ENCODE measurements at regions not wholly inside any gene's neighbourhood (a gene's known extent, or its start where the extent isn't known, plus 50 kb on each side); places are given as distances from the start of the nearest gene placed in this dataset.

DNA sequence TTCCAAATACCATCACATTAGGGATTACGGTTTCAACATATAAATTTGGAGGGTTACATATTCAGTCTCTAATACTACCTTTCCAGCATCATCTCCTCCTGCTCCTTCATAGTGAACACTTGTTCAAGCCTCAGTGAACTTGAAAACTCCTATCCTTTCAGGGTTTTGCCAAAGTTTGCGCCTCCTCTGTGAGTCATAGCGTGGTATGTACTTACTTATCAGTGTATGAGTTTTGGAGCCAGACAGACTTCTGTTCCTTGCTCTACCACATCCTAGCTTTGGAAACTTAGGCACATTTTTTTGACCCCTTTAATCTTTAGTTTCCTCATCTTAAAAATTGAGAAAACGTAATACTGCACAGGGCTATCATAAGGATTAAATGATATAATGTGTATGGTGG, 160.1 kb upstream of the ZC3H12C start:
- FAIRE-seq: no peak
- BruUV-seq (replicated peaks): no TSS peak
- CTCF ChIA-PET (ENCODE audit: low intra/inter-chr PET ratio, low total read pairs): no interaction called here

More for the DNA sequence above, 160.1 kb upstream of the ZC3H12C start:
- H3K36me3 ChIP-seq (replicated peaks in 1 of 2; ENCODE audit: control insufficient read depth in 1 of 2, insufficient read depth in 2 of 2, low read length in 2 of 2): no peaks in the 10 kb centered on the region
- TF ChIP-seq RBAK (CRISPR knock-in tag; IDR thresholded peaks at IDR 0.05): no peak
- TF ChIP-seq PHB2 (IDR thresholded peaks at IDR 0.05; ENCODE audit: partially characterized antibody): no peak
- TF ChIP-seq SALL1 (CRISPR knock-in tag; IDR thresholded peaks at IDR 0.05): no peak
- TF ChIP-seq ATAD3A (CRISPR knock-in tag; IDR thresholded peaks at IDR 0.05): no peak
- TF ChIP-seq TRIM24 (CRISPR knock-in tag; IDR thresholded peaks at IDR 0.05): no peak
- TF ChIP-seq NONO (IDR thresholded peaks at IDR 0.05): no peak
- TF ChIP-seq NONO (CRISPR knock-in tag; conservative IDR thresholded peaks at IDR 0.05): no peak
- TF ChIP-seq, protein P1, sequence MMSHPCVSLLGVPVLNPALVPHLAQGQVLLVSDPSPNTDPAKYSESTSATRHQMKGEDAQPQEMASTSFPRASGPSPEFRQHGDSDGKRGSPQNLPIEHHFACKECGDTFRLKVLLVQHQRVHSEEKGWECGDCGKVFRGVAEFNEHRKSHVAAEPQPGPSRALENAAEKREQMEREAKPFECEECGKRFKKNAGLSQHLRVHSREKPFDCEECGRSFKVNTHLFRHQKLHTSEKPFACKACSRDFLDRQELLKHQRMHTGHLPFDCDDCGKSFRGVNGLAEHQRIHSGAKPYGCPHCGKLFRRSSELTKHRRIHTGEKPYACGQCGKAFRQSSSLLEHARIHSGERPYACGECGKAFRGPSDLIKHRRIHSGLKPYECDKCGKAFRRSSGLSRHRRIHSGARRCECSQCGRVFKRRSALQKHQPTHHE (CRISPR knock-in tag; IDR thresholded peaks at IDR 0.05; ENCODE audit: borderline replicate concordance): no peak
- TF ChIP-seq, protein P2, sequence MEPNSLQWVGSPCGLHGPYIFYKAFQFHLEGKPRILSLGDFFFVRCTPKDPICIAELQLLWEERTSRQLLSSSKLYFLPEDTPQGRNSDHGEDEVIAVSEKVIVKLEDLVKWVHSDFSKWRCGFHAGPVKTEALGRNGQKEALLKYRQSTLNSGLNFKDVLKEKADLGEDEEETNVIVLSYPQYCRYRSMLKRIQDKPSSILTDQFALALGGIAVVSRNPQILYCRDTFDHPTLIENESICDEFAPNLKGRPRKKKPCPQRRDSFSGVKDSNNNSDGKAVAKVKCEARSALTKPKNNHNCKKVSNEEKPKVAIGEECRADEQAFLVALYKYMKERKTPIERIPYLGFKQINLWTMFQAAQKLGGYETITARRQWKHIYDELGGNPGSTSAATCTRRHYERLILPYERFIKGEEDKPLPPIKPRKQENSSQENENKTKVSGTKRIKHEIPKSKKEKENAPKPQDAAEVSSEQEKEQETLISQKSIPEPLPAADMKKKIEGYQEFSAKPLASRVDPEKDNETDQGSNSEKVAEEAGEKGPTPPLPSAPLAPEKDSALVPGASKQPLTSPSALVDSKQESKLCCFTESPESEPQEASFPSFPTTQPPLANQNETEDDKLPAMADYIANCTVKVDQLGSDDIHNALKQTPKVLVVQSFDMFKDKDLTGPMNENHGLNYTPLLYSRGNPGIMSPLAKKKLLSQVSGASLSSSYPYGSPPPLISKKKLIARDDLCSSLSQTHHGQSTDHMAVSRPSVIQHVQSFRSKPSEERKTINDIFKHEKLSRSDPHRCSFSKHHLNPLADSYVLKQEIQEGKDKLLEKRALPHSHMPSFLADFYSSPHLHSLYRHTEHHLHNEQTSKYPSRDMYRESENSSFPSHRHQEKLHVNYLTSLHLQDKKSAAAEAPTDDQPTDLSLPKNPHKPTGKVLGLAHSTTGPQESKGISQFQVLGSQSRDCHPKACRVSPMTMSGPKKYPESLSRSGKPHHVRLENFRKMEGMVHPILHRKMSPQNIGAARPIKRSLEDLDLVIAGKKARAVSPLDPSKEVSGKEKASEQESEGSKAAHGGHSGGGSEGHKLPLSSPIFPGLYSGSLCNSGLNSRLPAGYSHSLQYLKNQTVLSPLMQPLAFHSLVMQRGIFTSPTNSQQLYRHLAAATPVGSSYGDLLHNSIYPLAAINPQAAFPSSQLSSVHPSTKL (CRISPR knock-in tag; IDR thresholded peaks at IDR 0.05): no peak
- TF ChIP-seq GPN1 (CRISPR knock-in tag; IDR thresholded peaks at IDR 0.05; ENCODE audit: borderline replicate concordance): no peak
- TF ChIP-seq ARNT2 (CRISPR knock-in tag; IDR thresholded peaks at IDR 0.05; ENCODE audit: low read depth): no peak
- TF ChIP-seq ZNF253 (CRISPR knock-in tag; IDR thresholded peaks at IDR 0.05; ENCODE audit: borderline replicate concordance): no peak
- no peak for TF ChIP-seq ZNF558 (CRISPR knock-in tag; IDR thresholded peaks at IDR 0.05; ENCODE audit: borderline replicate concordance)
- no peak for TF ChIP-seq PTBP1 (IDR thresholded peaks at IDR 0.05; ENCODE audit: low read depth, low read length, poor library complexity, severe bottlenecking)
- TF ChIP-seq HDAC2 (CRISPR knock-in tag; IDR thresholded peaks at IDR 0.05): no peak
- TF ChIP-seq ZFP90 (CRISPR knock-in tag; IDR thresholded peaks at IDR 0.05; ENCODE audit: borderline replicate concordance): no peak
- TF ChIP-seq, protein P3, sequence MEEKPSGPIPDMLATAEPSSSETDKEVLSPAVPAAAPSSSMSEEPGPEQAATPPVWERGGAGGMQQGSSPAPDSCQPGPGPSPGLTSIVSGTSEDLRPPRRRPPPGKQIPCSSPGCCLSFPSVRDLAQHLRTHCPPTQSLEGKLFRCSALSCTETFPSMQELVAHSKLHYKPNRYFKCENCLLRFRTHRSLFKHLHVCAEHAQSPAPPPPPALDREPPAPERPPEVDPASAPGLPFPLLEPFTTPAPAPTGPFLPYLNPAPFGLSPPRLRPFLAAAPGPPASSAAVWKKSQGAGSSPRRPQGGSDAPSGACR (CRISPR knock-in tag; IDR thresholded peaks at IDR 0.05): no peak
- no peak for TF ChIP-seq ZNF30 (CRISPR knock-in tag; IDR thresholded peaks at IDR 0.05)
- no peaks in the 10 kb centered on the region for H3K9me3 ChIP-seq (ENCODE audit: low read length)
- POLR2A ChIA-PET: no interaction called here
- in situ Hi-C loops (cut with HindIII; ENCODE audit: extremely low pct_ligation_motif_present, low pct_unique_long_range_greater_than_20kb): loop anchor here (25.0 kb wide), 1 partner anchor 1246 kb away; no protein-coding TSS in a partner anchor
- no peak overlapping the region for H3K9ac ChIP-seq (ENCODE audit: insufficient read depth, low read depth, low read length)
- ATAC-seq: no peak
- no peaks in the 10 kb centered on the region for H4K20me1 ChIP-seq (ENCODE audit: insufficient read depth, low read length)
- DNase-seq (ENCODE audit: low spot score): no peak
- no peaks in the 10 kb centered on the region for H3K4me1 ChIP-seq (ENCODE audit: insufficient read depth, low read length)
- H3K27me3 ChIP-seq (ENCODE audit: control insufficient read depth in 1 of 2, insufficient read depth in 2 of 2, low read length in 2 of 2): no peaks in the 10 kb centered on the region
- 4% methylated on average over 4 of the region's 4 CpGs for WGBS (ENCODE audit: low lambda C conversion rate)
- no peak overlapping the region for H3K27ac ChIP-seq (ENCODE audit: extremely low read length, insufficient read depth, low read length)
- no peaks in the 10 kb centered on the region for H3K79me2 ChIP-seq (ENCODE audit: insufficient read depth, low read length)
- intact Hi-C loops (cut with micrococcal nuclease; ENCODE audit: unreplicated experiment): no loop called here
- H3K4me2 ChIP-seq (ENCODE audit: low read depth, low read length): no peak overlapping the region
- H2AFZ ChIP-seq (ENCODE audit: low read length): no peak overlapping the region
- no peak overlapping the region for H3K4me3 ChIP-seq (replicated peaks in 1 of 3; ENCODE audit: insufficient read depth in 1 of 3, low read depth in 2 of 3, low read length in 3 of 3)

All from HepG2 (cell line).